NCI-H69 (cell line): ENCODE measurements at regions not wholly inside any gene's neighbourhood (a gene's known extent, or its start where the extent isn't known, plus 50 kb on each side); places are given as distances from the start of the nearest gene placed in this dataset.

ENCODE experiments used
- DNase-seq: peaks from one replicate; lab custom pipeline; 2025; lab: John Stamatoyannopoulos, UW

DNA sequence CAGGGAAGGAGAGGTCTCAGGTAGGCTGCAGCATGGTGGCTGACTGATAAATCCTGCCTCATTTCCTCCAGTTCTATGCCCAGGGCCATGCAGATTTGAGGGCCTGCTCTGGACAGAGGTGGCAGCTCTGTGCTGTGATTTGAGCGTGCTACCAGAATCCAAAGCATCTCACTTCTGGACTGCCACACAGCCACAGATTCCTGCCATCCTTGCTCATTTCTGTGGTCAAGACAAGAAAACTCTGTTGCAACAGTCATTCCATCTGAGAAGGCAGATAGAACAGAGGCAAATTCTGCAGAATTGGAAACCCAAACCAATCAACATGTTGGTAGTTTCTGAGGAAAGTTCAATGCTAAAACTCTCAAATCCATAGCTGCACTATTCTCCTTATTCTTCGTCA is 102.8 kb upstream of the GALNT2 start:
- no peak for DNase-seq

DNA sequence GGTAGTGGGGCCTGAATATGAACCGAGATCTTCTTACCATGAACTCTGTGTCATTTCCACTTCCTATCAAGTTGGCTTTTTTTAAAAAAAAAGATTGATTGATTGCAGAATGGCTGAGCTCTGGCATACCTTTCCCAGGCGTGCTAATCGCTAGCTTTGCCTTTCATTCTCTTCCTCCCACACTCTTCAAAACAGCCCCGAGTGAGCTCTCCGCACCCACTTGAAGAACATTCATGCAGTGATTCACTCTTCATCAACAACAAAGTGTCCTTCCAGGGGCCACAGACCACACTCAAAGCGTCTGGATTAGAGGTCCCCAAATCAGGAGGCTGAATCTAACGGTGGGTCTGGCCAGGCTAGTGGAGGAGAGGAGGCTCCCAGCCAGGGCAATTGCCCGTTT is 96.3 kb upstream of the GALNT2 start:
- no peak for DNase-seq

DNA sequence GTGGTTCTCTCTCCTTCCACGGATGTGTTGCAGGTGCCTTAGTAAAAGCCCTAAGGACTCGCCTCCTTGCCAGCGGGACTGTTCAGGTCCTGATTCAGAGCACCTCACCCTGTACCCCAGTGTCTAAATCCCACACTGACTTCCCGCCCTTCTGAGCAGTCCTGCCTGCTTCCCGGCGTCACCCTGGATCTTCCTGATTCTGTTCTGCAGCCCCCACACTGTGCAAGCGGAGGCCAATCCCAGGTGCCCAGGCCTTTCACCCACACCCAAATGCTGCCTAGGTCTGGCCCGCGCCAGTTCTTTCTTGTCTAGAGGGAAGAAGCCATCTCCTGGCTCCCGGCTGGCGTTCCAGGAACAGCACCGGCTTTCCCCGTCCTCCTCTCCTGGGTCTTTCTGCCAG is 95.9 kb upstream of the GALNT2 start:
- DNase-seq = no peak

DNA sequence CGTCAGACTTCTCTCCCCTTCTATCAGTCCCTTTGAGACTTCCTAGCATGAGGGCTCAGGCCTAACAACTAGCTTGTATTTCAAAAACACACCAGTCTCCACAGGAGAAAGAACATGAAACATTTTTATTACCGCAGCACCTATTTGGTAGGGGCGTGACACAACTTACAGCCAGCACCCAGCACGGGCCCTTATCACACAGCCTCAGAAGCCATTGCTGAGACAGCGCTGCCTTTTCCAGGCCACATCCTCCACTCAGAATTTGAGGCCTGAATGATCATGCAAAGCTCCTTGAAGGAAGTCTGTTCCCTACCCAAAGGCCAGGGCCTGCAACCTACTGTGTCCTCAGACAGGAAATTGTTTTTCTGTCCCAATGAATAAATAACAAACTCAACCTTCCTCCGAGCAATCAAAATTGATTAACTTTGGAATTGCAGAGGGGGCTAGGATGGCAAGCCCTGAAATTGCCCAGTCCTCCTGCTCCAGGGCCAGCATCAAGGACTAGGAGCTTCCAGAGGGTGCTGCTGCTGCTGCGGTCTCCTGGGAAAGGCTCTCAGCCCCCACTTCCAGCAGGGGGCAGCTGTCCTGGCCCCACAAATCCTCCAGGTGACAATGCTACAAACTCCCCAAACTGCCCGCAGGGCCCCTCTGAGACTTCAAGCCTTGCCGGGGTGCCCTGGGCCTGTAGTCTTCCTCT is 94.3 kb upstream of the GALNT2 start:
- no peak for DNase-seq

DNA sequence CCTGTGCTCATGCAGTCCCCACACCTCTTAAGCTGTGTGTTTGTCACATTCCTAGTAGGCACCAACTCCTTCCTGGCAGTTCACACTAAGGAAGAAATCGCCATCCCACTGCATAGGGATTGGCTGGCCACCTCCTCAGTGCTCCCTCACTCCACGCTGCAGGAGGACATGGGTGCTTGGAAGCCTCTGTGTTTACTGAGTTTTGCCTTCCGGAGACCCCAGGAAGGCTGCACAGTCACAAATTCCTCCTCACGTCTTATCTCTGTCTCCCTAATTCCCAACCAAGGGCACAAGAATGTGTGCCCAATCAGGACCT is 93.8 kb upstream of the GALNT2 start:
- DNase-seq = no peak

DNA sequence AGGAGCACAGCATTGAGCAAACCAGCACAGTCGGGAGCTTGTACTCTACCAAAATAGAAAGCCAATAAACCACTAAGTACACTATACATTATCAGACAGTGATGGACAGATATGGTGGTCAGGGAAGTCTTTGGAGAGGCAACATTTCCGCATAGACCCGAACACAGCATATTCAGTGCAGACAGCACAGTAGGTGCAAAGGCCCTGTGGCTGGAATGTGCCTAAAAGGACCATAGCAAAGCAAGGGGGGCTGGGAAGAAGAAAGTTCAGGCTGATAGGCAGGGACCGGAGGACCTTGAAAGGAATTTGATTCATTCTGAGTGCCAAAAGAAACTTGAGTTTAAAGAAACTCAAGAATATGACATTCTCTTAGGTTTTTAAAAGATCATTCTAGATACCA is 92.0 kb upstream of the GALNT2 start:
- no peak for DNase-seq

DNA sequence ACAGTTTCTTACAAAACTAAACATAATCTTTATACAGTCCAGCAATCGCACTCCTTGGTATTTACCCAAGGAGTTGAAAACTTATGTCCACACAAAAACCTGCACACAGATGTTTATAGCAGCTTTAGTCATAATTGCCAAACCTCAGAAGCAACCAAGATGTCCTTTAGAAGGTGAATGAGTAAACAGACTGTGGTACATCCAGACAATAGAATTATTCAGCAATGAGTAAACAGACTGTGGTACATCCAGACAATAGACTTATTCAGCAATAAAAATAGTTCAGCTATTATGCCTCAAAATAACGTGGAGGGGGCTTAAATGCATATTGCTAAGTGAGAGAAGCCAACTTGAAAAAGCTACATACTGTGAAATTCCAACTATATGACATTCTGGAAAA is 87.0 kb upstream of the GALNT2 start:
- no peak for DNase-seq

DNA sequence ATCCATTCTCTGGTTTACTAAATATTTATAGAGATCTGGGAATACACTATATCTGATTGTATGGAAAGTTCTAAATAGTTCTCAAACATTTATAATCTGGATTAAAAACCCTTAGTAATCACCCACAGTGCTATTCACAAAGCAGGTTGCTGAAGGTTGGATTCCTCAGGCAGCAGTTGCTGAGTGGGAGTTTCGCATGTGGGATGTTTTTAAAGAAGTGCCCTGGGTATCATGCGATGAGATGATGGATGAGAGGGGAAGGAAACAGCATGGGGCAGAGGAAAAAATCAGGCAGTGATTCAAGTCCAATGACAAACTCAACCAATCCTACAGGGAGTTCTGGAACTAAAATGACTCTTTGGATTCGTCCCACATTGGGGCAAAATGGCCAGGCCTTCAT is 85.3 kb upstream of the GALNT2 start:
- no peak for DNase-seq

DNA sequence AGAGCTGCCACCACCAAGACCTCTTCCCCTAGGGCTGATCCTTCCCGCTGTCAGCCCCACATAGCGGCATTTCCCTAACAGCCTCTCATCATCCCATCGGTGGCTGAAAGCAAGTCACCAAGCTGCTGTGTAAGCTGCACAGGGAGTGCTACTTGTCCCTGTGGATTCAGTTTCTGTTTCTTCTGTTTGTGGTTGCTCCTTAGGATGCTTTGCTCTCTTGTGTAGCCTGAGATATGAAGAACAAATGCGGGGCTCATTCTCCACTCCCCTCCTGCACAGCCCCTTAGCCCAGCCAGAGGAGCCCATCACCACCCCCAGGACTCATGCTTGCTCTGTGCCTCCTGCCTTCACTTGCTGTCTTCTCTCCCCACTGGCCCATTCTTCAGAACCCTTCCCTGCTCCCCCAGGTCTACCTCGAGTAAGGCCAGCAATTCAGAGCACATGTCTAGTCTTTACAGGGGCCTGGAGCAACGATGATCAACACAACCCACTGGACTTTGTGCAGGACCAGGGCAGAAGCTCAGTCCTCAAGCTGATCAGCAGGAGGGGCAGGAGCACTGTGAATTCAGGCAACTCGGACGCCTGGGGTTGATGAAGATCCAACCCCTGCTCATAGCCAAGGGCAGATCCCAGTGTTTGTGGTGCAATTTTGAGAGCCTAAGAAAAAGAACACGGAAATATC is 82.6 kb upstream of the GALNT2 start:
- DNase-seq = no peak

DNA sequence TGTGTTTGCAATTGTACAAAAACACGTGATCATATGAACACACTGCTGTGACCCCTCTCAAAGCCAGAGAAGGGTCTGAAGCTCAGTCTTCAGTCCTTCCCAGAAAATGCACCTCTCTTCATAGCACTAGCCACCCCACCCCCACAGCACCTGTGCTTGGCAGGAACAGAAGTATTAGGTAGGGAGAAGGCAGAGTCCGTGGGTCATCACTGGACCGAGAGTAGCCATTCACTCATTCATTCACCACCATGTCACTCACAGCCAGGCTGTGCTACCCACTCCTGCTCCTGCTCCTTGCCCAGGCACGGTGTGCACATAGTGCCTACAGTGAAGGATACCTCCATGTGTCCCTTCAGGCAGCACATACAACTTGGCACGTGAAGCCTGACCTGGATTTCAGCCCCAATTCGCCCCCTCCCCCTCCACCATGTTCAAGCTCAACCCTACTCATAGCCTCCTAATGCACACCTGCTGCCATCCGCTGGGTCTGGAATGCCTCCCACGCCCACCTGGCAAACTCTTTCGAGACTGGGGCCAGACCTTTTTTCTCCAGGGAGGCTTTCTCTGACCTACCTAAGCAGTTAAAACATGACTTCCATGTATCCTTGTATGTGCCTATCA is 81.9 kb upstream of the GALNT2 start:
- no peak for DNase-seq

DNA sequence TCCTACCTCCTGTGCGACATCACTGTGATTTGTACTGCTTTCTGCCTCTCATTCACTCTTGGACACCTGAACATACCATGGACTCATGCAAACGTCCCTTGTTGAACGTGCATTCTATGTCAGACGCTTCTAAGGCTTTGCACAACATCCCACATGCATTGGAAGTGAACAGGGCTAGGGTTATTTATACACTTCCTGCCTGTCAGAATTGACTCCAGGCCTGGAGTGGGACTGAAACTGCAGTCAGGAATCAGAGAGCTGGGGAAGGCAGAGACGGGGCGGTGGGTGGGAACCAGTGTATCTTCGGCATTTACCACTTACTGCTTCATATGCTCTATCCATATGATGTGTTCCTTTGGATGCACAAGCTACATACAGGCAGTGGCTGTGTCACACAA is 81.4 kb upstream of the GALNT2 start:
- DNase-seq = no peak

DNA sequence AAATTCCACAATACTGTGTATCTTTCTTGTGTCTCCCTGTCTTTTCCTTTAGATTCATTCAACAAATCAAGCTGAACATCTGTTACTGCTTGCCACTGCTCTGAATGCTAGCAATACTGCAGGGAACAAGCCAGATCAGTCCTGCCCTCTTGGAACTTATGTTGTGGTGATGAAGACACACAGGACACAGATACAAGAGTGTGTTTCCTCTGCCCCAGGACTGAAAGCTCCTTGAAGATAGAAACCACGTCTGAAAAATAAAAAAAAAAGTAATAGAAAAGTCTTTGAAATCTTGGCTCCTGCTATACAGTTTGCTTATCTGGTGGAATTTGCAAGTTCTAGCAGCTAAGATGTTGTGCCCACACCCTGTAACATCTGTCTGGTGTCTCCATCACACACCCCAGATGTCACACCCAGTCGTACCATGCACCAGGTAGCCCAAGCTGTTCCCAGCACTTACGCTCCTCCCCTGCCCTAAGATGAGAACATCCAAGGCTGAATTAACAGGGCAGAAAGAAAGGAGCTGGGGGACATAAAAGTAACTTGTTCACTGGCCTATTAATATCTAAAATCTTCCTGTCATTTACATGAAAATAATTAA is 80.2 kb upstream of the GALNT2 start:
- no peak for DNase-seq

DNA sequence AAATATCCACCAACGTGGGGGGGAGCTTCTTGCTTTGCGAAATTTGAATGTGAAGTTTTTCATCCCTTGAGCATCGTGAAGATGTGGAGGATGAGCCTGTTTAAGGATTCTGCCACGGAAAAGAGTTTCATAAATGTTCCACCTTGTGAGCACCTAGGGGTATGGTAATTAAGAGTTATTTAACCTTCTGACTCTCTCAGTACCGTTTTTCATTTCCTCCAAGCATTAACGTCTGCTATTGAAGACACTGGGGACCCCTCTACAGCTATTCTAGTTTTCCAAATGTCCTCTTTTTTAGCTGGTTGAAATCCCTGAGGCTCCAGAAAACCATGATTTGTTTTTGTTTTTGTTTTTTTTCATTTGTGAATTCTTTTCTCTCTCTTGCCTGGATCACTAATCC is 79.1 kb upstream of the GALNT2 start:
- DNase-seq = no peak

DNA sequence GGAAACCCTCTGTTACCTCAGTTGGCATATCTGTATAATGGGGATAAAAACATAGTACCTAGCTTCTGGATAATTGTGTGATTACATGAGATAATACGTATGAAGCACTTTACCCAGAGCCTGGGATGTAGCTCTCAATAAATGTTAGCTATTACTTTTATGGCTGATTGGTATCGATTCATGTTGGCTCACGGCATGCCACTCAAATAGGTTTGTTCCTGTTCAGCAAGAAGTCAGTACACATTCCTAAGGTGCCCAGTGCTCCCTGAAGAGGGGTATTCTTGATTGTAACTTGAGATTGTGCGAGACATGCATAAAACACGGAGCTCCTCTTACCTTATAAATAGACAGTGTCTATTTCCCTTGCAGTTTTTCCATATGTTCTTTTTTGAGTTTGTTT is 78.5 kb upstream of the GALNT2 start:
- DNase-seq = no peak

DNA sequence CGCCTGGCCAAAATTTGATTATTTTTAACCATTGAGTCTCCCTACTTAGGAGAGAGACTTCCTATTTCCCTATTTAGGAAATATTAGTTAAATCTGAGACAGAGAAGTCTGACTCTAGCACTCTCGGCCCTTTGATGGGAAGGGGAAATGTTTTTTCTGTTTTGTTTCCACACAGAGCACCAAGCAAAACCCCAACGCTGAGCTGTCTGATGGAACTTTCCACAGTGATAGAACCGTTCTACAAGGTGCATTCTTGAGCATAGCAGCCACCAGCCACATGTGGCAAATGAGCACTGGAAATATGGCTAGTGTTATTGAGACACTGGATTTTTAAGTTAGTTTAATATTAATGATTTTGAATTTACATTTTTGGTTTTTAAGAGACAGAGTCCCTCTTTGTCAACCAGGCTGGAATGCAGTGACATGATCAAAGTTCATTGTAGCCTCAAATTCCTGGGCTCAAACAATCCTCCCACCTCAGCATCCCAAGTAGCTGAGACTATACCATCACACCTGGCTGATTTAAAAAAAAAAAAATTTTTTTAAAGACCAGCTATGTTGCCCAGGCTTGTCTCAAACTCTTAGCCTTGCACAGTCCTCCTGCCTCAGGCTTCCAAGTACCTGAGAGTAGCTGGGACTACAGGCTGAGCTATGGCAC is 77.3 kb upstream of the GALNT2 start:
- no peak for DNase-seq

DNA sequence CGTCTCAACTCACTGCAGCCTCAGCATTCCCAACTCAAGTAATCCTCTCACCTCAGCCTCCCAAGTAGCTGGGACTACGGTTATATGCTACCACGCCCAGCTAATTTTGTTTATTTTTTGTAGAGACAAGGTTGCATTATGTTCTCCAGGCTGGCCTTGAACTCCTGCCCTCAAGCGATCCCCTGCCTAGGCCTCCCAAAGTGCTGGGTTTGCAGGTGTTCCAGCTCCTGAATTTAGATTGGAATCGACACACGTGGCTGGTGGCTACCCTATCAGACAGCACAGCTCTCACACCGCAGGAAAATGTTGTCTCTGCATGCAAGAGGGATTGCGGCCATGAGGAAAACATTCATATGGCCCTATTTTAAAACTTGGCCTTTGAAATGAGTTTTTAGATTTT is 76.7 kb upstream of the GALNT2 start:
- no peak for DNase-seq

DNA sequence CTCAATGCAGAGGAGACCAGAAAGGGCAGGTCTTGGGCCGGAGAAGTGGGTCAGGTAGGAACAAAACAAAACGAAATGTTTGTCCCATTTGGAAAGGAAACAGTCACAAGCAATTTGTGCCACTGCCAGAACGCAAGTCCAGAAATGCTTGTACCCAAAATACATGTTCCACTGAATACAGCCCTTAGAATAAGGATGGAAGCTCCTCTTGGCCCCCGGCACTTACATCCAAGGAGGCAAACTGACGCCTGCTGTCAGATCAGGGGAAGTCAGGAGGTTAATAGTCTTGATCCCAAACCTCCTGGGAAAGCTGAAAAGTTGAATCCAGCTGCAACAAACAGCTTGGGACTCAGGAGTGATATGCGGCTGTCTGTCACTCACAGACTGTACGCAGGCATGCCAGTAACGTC is 75.9 kb upstream of the GALNT2 start:
- DNase-seq = no peak

DNA sequence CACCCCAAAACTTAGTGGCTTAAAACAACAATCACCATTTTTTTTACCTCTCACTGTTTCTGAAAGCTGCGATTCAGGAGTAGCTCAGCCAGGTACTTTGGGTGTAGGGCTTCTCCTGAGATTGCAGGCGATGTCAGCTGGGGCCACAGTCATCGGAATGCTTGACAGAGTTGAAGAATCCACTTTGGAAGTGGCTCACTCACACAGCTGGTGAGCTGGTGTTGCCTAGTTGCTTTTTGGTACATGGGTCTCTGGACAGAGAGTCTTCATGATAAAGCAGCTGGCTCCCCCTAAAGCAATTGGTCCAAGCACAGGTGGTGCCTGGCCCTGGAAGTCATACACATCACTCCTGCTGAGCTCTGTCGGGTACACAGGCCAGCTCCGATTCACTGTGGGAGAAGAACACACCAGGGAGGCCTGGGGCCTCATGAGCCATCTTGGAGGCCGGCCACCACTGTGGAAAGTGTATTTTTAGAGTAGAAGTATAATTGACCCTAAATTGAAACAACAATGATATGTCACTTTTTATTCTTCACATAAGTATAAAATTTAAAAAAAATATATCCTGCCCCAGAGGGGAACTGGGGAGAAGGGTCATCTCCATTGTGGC is 75.2 kb upstream of the GALNT2 start:
- DNase-seq = peak; percentile 22

DNA sequence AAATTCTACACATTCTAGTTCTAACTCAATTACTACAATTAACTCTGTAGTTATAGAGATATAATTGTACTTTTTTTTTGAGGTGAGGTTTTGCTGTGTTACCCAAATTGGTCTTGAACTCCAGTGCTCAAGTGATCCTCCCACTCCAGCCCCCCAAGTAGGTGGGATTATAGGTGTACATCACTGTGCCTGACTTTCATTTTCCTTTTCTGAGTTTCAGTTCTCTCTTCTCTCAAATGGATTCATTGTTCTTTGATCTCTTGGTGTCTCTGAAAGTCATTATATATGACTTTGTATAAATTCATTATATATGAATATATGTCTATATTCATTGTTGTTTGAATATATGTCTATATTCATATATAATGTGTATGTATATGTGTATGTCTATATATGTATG is 74.0 kb upstream of the GALNT2 start:
- no peak for DNase-seq

DNA sequence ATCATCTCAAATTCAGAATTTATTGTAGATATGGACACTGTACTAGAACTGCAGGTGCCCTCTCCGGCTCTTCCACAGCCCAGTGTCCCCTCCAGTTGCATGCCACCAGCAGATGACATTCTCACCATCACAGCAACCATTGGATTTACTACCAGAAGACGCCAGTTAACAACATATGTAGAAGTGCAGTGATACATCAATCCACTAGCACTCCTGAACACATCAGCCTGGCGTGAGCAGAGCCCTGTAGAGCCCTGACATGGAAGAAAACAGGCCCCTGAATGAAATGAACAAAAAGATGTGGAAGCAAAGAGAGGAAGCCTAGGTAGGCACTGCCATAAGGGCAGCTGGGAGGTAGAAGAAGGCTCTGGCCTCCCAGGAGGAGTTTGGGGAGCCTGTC is 73.1 kb upstream of the GALNT2 start:
- DNase-seq = no peak

DNA sequence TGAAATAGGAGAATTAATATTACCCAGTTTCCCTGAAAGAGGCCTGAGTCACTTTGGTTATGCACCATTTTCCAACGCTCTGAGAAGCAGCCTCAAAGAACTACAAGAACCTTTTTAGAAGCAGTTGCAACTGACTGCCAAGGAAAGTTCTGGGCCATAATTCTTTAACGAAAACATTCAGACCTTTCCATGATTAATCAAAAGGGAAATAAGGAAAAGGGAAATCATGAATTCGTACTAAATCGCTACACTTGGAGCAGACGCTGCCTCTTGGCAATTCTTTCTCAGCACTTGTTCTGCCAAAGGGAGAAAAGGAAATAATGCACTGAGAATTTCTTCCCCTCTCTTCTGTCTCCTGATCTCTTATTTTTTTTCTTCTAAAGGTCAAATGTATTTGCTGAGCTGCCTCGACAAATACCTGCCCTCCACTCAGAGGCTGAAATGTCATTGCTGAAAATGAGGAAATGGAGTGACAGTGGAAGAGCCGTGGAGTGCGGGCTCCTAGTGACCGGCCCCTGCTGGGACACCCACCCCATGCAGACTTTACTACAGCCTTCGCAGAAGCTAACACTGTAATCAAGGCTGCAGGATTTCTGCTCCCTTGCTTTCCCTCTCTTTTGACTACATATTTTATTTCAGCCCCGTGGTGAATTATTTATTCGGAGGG is 67.9 kb upstream of the GALNT2 start:
- DNase-seq = no peak
